ENCODE measurements at regions not wholly inside any gene's neighbourhood (a gene's known extent, or its start where the extent isn't known, plus 50 kb on each side); places are given as distances from the start of the nearest gene placed in this dataset.

- CTCF ChIA-PET: no interaction called here
- TF ChIP-seq L3MBTL2 (conservative IDR thresholded peaks at IDR 0.05): no peak
- TF ChIP-seq HDGF (IDR thresholded peaks at IDR 0.05; ENCODE audit: borderline replicate concordance): no peak
- TF ChIP-seq FOXM1 (IDR thresholded peaks at IDR 0.05; ENCODE audit: borderline replicate concordance): no peak
- no peak for TF ChIP-seq ELF4 (IDR thresholded peaks at IDR 0.05)
- no peak for TF ChIP-seq ARNT (IDR thresholded peaks at IDR 0.05)
- TF ChIP-seq SP1 (IDR thresholded peaks at IDR 0.05): no peak
- no peak for TF ChIP-seq FOXA1 (IDR thresholded peaks at IDR 0.05)
- no peak for TF ChIP-seq LEF1 (IDR thresholded peaks at IDR 0.05; ENCODE audit: borderline replicate concordance)
- no peak for TF ChIP-seq BHLHE40 (IDR thresholded peaks at IDR 0.05; ENCODE audit: borderline replicate concordance)
- TF ChIP-seq TARDBP (IDR thresholded peaks at IDR 0.05): no peak
- TF ChIP-seq ZNF384 (IDR thresholded peaks at IDR 0.05): no peak
- TF ChIP-seq SUZ12 (IDR thresholded peaks at IDR 0.05): no peak
- no peak for TF ChIP-seq PKNOX1 (IDR thresholded peaks at IDR 0.05)
- no peak for TF ChIP-seq CTBP1 (IDR thresholded peaks at IDR 0.05; ENCODE audit: borderline replicate concordance)
- TF ChIP-seq NFRKB (IDR thresholded peaks at IDR 0.05): no peak
- no peak for TF ChIP-seq FOXK2 (IDR thresholded peaks at IDR 0.05)
- POLR2A ChIA-PET: no interaction called here
- no peak for DNase-seq (ENCODE audit: extremely low spot score)
Measured at GRCh38 chr3:59553076-59553475, 503.3 kb upstream of the CFAP20DC start.

GRCh38 chr3:59551834-59552233 is 502.0 kb upstream of the CFAP20DC start:
- POLR2A ChIA-PET: no interaction called here

GRCh38 chr3:59549962-59550361 is 500.1 kb upstream of the CFAP20DC start:
- ChIA-PET CTCF (interaction anchor here (1.1 kb wide), 1 partner anchor 13 kb away, joined by 3 read pairs; no protein-coding TSS in a partner anchor), POLR2A (no interaction called here)
- DNase-seq (ENCODE audit: extremely low spot score): no peak
- TF ChIP-seq FOXM1 (IDR thresholded peaks at IDR 0.05; ENCODE audit: borderline replicate concordance): no peak
- TF ChIP-seq CTBP1 (IDR thresholded peaks at IDR 0.05; ENCODE audit: borderline replicate concordance): no peak

More at GRCh38 chr3:59551834-59552233, 502.0 kb upstream of the CFAP20DC start:
- DNase-seq (ENCODE audit: extremely low spot score): no peak
- CTCF ChIA-PET: no interaction called here
- TF ChIP-seq BHLHE40 (IDR thresholded peaks at IDR 0.05; ENCODE audit: borderline replicate concordance) (no peak), CTBP1 (IDR thresholded peaks at IDR 0.05; ENCODE audit: borderline replicate concordance) (no peak), TARDBP (IDR thresholded peaks at IDR 0.05) (no peak), LEF1 (IDR thresholded peaks at IDR 0.05; ENCODE audit: borderline replicate concordance) (no peak), ZNF384 (IDR thresholded peaks at IDR 0.05) (no peak), FOXK2 (IDR thresholded peaks at IDR 0.05) (no peak), SP1 (IDR thresholded peaks at IDR 0.05) (no peak), HDGF (IDR thresholded peaks at IDR 0.05; ENCODE audit: borderline replicate concordance) (no peak), ARNT (IDR thresholded peaks at IDR 0.05) (no peak), L3MBTL2 (conservative IDR thresholded peaks at IDR 0.05) (no peak), FOXA1 (IDR thresholded peaks at IDR 0.05) (no peak), FOXM1 (IDR thresholded peaks at IDR 0.05; ENCODE audit: borderline replicate concordance) (no peak), PKNOX1 (IDR thresholded peaks at IDR 0.05) (no peak), SUZ12 (IDR thresholded peaks at IDR 0.05) (no peak), ELF4 (IDR thresholded peaks at IDR 0.05) (no peak), NFRKB (IDR thresholded peaks at IDR 0.05) (no peak)

- no peak for DNase-seq (ENCODE audit: extremely low spot score)
Measured at GRCh38 chr3:59547874-59548273, 498.0 kb upstream of the CFAP20DC start.

GRCh38 chr3:59546522-59546921 is 496.7 kb upstream of the CFAP20DC start:
- ChIA-PET CTCF (no interaction called here), POLR2A (no interaction called here)
- TF ChIP-seq SP1 (IDR thresholded peaks at IDR 0.05): no peak
- no peak for DNase-seq (ENCODE audit: extremely low spot score)

More at GRCh38 chr3:59547874-59548273, 498.0 kb upstream of the CFAP20DC start:
- ChIA-PET POLR2A (no interaction called here), CTCF (no interaction called here)
- TF ChIP-seq FOXK2 (IDR thresholded peaks at IDR 0.05): no peak
- TF ChIP-seq ARNT (IDR thresholded peaks at IDR 0.05): no peak
- no peak for TF ChIP-seq FOXM1 (IDR thresholded peaks at IDR 0.05; ENCODE audit: borderline replicate concordance)

- POLR2A ChIA-PET: no interaction called here
- CTCF ChIA-PET: no interaction called here
- TF ChIP-seq PKNOX1 (IDR thresholded peaks at IDR 0.05) (peak; percentile 61), NFRKB (IDR thresholded peaks at IDR 0.05) (no peak), L3MBTL2 (conservative IDR thresholded peaks at IDR 0.05) (no peak), FOXK2 (IDR thresholded peaks at IDR 0.05) (no peak)
- DNase-seq (ENCODE audit: extremely low spot score): no peak
Measured at GRCh38 chr3:59545374-59545773, 495.5 kb upstream of the CFAP20DC start.

GRCh38 chr3:59542276-59542675 is 492.5 kb upstream of the CFAP20DC start:
- DNase-seq (ENCODE audit: extremely low spot score): no peak
- CTCF ChIA-PET: no interaction called here
- POLR2A ChIA-PET: no interaction called here
- TF ChIP-seq CTBP1 (IDR thresholded peaks at IDR 0.05; ENCODE audit: borderline replicate concordance) (no peak), SP1 (IDR thresholded peaks at IDR 0.05) (no peak), FOXA1 (IDR thresholded peaks at IDR 0.05) (no peak), BHLHE40 (IDR thresholded peaks at IDR 0.05; ENCODE audit: borderline replicate concordance) (no peak), FOXK2 (IDR thresholded peaks at IDR 0.05) (no peak), TARDBP (IDR thresholded peaks at IDR 0.05) (no peak), HDGF (IDR thresholded peaks at IDR 0.05; ENCODE audit: borderline replicate concordance) (no peak), PKNOX1 (IDR thresholded peaks at IDR 0.05) (no peak), SUZ12 (IDR thresholded peaks at IDR 0.05) (no peak), FOXM1 (IDR thresholded peaks at IDR 0.05; ENCODE audit: borderline replicate concordance) (no peak), ARNT (IDR thresholded peaks at IDR 0.05) (no peak), NFRKB (IDR thresholded peaks at IDR 0.05) (no peak), LEF1 (IDR thresholded peaks at IDR 0.05; ENCODE audit: borderline replicate concordance) (no peak)
